Activated CD4-positive, alpha-beta T cell treated with anti-CD3 and anti-CD28 coated beads, Interleukin-2, amount 50 U/mL, for 24 hours (primary cell): ENCODE measurements at regions not wholly inside any gene's neighbourhood (a gene's known extent, or its start where the extent isn't known, plus 50 kb on each side); places are given as distances from the start of the nearest gene placed in this dataset.

Source experiments
- DNase-seq, 2 donors: peaks; one replicate each; pipeline ENCODE4 v3.0.0-alpha.2; 2020; ENCODE audit warnings: low read depth in 1 of 2, low spot score in 1 of 2

GRCh38 chr11:69427906-69428880 is 53.3 kb upstream of the LINC01488 start:
- no peak for DNase-seq

- no peak for DNase-seq
These were observed 51.6 kb upstream of the LINC01488 start for GRCh38 chr11:69429716-69430491.

GRCh38 chr11:69430566-69430965 is 50.9 kb upstream of the LINC01488 start:
- DNase-seq = no peak

GRCh38 chr11:69431136-69431535 is 50.3 kb upstream of the LINC01488 start:
- no peak for DNase-seq
